Pancreas (tissue), 10 donors: ENCODE measurements at regions not wholly inside any gene's neighbourhood (a gene's known extent, or its start where the extent isn't known, plus 50 kb on each side); places are given as distances from the start of the nearest gene placed in this dataset.
A peak's percentile ranks its signal among the peaks of the same experiment; 100 is the strongest.

ENCODE experiments used
- ATAC-seq, 4 donors: fragments of 200-7000 bp; cut with Tn5 transposase; one replicate each; pipeline versions ENCODE4 v1.8.0 to v1.9.1; 2020; ENCODE audit warnings: mild to moderate bottlenecking in 4 of 4, moderate library complexity in 4 of 4
- DNase-seq, 6 donors: peaks; one replicate each; pipeline ENCODE4 v3.0.0-alpha.2; 2020
- FAIRE-seq: peaks from 2 replicates; lab custom pipeline; 2012; peaks lifted over from hg19 to GRCh38; lab: Jason Lieb, UNC
- H3K27ac ChIP-seq, 4 donors: fragments of 200-600 bp; sonication (generic); 1 replicate in 3 of 4; 2 replicates in 1 of 4; pipeline versions ENCODE4 v1.5.0 to v1.8.0; 2020
- H3K27me3 ChIP-seq, 4 donors: fragments of 200-600 bp; one replicate each; pipeline ENCODE4 v1.8.0; 2021
- H3K36me3 ChIP-seq, 3 donors: fragments of 200-600 bp; sonication (generic) in 1 of 3; one replicate each; pipeline versions ENCODE4 v1.5.0 to v1.8.0; 2020 to 2021
- H3K4me1 ChIP-seq, 3 donors: fragments of 200-600 bp; one replicate each; pipeline ENCODE4 v1.8.0; 2021
- H3K4me3 ChIP-seq, 4 donors: fragments of 200-600 bp; sonication (generic) in 2 of 4; one replicate each; pipeline versions ENCODE4 v1.5.0 to v1.8.0; 2020 to 2021
- H3K9me3 ChIP-seq, 4 donors: fragments of 200-600 bp; one replicate each; pipeline ENCODE4 v1.8.0; 2021
- WGBS, 2 donors: extraction: QIAGEN DNeasy Blood & Tissue Kit; methylation state at CpG; one replicate each; pipeline ENCODE4 v1.1.7; 2013; 5-methylcytosine and 5-hydroxymethylcytosine counted together
- intact Hi-C, 3 donors: fragments of 100-400 bp; cut with DNase I; formaldehyde crosslinking; loops; one replicate each; pipeline versions ENCODE4 v1.11.1 to v1.14.2; 2022
- TF ChIP-seq, protein P1 (sequence below), 4 donors: fragments of 200-600 bp; sonication (generic) in 3 of 4; IDR thresholded peaks; one replicate each; pipeline versions ENCODE4 v1.5.0 to v1.8.0; 2021; ENCODE audit warnings: antibody characterized with exemption in 4 of 4
- donor health status: healthy with polysubstance abuse.
- donor health status: DM: no; HTN: no; CAD: no; lungs with moderate emphysema.
- donor health status: DM: no; HTN: no; CAD: no.
- donor health status: control.
- donor health status: control.
- donor health status: Bipolar disorder and iron deficiency.
- donor health status: DM: yes; HTN: yes; CAD: no.
- donor health status: DM: no; HTN: no; CAD: no.
- donor health status: DM: no; HTN: no; CAD: no.
- donor health status: DM: yes; HTN: yes; CAD: no.

DNA sequence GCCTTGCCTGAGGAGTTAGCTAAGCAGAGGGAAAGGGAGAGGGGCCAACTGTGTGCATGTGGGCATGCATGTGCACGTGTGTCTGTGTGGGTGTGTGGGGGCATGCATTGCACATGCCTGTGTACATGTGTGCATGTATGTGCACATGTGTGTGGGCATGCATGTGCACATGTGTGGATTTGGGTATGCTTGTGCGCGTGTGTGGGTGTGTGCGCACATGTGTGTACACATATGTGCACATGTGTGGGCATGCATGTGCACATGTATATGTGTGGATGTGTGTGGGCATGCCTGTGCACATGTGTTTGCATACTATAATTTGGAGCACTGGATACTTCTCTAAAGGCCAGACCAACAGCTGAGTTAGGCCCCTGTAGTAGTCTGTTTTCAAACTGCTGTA, 350.0 kb downstream of the PRDM2 start:
- no peaks in the 10 kb centered on the region for H3K9me3 ChIP-seq
- DNase-seq (no peak), FAIRE-seq (no peak), ATAC-seq (no peak)
- H3K27ac ChIP-seq = no peak overlapping the region
- no peaks in the 10 kb centered on the region for H3K36me3 ChIP-seq
- H3K27me3 ChIP-seq = no peaks in the 10 kb centered on the region
- 59 to 64% methylated on average over 4 of the region's 4 CpGs for WGBS, 2 donors
- TF ChIP-seq, protein P1, sequence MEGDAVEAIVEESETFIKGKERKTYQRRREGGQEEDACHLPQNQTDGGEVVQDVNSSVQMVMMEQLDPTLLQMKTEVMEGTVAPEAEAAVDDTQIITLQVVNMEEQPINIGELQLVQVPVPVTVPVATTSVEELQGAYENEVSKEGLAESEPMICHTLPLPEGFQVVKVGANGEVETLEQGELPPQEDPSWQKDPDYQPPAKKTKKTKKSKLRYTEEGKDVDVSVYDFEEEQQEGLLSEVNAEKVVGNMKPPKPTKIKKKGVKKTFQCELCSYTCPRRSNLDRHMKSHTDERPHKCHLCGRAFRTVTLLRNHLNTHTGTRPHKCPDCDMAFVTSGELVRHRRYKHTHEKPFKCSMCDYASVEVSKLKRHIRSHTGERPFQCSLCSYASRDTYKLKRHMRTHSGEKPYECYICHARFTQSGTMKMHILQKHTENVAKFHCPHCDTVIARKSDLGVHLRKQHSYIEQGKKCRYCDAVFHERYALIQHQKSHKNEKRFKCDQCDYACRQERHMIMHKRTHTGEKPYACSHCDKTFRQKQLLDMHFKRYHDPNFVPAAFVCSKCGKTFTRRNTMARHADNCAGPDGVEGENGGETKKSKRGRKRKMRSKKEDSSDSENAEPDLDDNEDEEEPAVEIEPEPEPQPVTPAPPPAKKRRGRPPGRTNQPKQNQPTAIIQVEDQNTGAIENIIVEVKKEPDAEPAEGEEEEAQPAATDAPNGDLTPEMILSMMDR (IDR thresholded peaks at IDR 0.05) = no peak
- H3K4me3 ChIP-seq = no peak overlapping the region
- intact Hi-C loops = no loop called here
- H3K4me1 ChIP-seq = no peaks in the 10 kb centered on the region

GRCh38 chr1:14055442-14056223, 355.6 kb downstream of the PRDM2 start:
- DNase-seq (no peak), ATAC-seq (peak in 3 of 4 donors; percentile 31 to 68 (median 56)), FAIRE-seq (no peak)
- TF ChIP-seq, protein P1 (IDR thresholded peaks at IDR 0.05) = no peak
- no peaks in the 10 kb centered on the region for H3K4me1 ChIP-seq
- no peak overlapping the region for H3K4me3 ChIP-seq
- WGBS, 2 donors = 53 to 60% methylated on average over 4 of the region's 4 CpGs
- intact Hi-C loops = no loop called here
- H3K27me3 ChIP-seq = no peaks in the 10 kb centered on the region
- no peaks in the 10 kb centered on the region for H3K9me3 ChIP-seq
- no peak overlapping the region for H3K27ac ChIP-seq
- H3K36me3 ChIP-seq = no peaks in the 10 kb centered on the region

- TF ChIP-seq, protein P1 (IDR thresholded peaks at IDR 0.05) = no peak
- Histone ChIP-seq H3K4me3 (no peak overlapping the region), H3K27me3 (no peaks in the 10 kb centered on the region), H3K36me3 (no peaks in the 10 kb centered on the region), H3K9me3 (no peaks in the 10 kb centered on the region), H3K27ac (no peak overlapping the region), H3K4me1 (no peaks in the 10 kb centered on the region)
- no peak for DNase-seq
- intact Hi-C loops = no loop called here
- no peak for FAIRE-seq
- WGBS, 2 donors = 67 to 81% methylated on average over 3 of the region's 3 CpGs
- ATAC-seq = no peak
Measured at GRCh38 chr1:14057640-14058039, 357.7 kb downstream of the PRDM2 start.

DNA sequence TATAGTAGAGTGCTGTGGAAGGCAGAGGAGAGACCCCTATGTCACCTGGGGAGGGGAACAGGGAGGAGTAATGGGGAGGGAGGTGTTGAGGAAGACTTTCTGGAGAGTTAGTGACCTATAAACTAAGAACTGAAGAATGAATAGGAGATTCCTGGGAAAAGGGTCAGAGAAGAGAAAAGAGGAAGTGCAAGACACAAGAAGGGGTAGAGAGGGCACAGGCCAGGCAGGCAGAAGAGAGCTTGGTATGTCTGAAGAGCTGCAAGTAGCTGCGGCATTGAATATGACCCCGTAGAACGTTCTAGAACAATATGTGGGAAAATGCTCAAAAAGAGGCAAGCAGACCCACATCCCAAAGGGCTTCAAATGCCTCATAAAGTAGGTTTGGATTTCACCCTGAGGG, 361.2 kb downstream of the PRDM2 start:
- Histone ChIP-seq H3K36me3 (no peaks in the 10 kb centered on the region), H3K9me3 (no peaks in the 10 kb centered on the region), H3K27me3 (no peaks in the 10 kb centered on the region), H3K4me3 (no peak overlapping the region), H3K27ac (no peak overlapping the region), H3K4me1 (no peaks in the 10 kb centered on the region)
- intact Hi-C loops = no loop called here
- TF ChIP-seq, protein P1 (IDR thresholded peaks at IDR 0.05) = no peak
- ATAC-seq (no peak), FAIRE-seq (no peak), DNase-seq (no peak)
- WGBS, 2 donors = 74 to 81% methylated on average over 3 of the region's 3 CpGs

- no peaks in the 10 kb centered on the region for H3K9me3 ChIP-seq
- ATAC-seq (no peak), FAIRE-seq (no peak), DNase-seq (no peak)
- intact Hi-C loops = no loop called here
- H3K36me3 ChIP-seq = no peaks in the 10 kb centered on the region
- 86 to 90% methylated on average over 5 of the region's 5 CpGs for WGBS, 2 donors
- H3K4me3 ChIP-seq = no peak overlapping the region
- no peaks in the 10 kb centered on the region for H3K4me1 ChIP-seq
- no peak overlapping the region for H3K27ac ChIP-seq
- TF ChIP-seq, protein P1 (IDR thresholded peaks at IDR 0.05) = no peak
- no peaks in the 10 kb centered on the region for H3K27me3 ChIP-seq
Measured at GRCh38 chr1:14061722-14062121, 361.7 kb downstream of the PRDM2 start.
